ENCODE measurements at regions not wholly inside any gene's neighbourhood (a gene's known extent, or its start where the extent isn't known, plus 50 kb on each side); places are given as distances from the start of the nearest gene placed in this dataset.
"Not testable (repeated sequence)": the region's sequence is repeated elsewhere in the genome, so short reads cannot be mapped to it uniquely, and the experiment has no call there.

DNA sequence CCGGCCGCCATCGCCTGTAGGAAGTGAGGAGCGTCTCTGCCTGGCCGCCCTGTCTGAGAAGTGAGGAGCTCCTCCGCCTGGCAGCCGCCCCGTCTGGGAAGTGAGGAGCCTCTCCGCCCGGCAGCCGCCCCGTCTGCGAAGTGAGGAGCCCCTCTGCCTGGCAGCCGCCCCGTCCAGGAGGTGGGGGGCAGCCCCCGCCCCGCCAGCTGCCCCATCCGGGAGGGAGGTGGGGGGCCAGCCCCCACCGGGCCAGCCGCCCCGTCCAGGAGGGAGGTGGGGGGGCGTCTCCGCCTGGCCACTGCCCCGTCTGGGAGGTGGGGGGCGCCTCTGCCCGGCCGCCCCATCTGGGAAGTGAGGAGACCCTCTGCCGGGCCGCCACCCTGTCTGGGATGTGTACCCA lies 70.6 kb upstream of the HPF1 start:
- TF ChIP-seq, protein P1, sequence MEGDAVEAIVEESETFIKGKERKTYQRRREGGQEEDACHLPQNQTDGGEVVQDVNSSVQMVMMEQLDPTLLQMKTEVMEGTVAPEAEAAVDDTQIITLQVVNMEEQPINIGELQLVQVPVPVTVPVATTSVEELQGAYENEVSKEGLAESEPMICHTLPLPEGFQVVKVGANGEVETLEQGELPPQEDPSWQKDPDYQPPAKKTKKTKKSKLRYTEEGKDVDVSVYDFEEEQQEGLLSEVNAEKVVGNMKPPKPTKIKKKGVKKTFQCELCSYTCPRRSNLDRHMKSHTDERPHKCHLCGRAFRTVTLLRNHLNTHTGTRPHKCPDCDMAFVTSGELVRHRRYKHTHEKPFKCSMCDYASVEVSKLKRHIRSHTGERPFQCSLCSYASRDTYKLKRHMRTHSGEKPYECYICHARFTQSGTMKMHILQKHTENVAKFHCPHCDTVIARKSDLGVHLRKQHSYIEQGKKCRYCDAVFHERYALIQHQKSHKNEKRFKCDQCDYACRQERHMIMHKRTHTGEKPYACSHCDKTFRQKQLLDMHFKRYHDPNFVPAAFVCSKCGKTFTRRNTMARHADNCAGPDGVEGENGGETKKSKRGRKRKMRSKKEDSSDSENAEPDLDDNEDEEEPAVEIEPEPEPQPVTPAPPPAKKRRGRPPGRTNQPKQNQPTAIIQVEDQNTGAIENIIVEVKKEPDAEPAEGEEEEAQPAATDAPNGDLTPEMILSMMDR (optimal IDR thresholded peaks at IDR 0.05 in 1 of 3, IDR thresholded peaks at IDR 0.05 in 1 of 3, conservative IDR thresholded peaks at IDR 0.05 in 1 of 3; ENCODE audit: extremely low read depth in 1 of 3, insufficient read depth in 2 of 3, low read length in 3 of 3) = not testable (repeated sequence)
- not testable (repeated sequence) for TF ChIP-seq EZH2 (IDR thresholded peaks at IDR 0.05; ENCODE audit: low read length)

Data from keratinocyte (primary cell).